ENCODE measurements at regions not wholly inside any gene's neighbourhood (a gene's known extent, or its start where the extent isn't known, plus 50 kb on each side); places are given as distances from the start of the nearest gene placed in this dataset.

GRCh38 chr14:34177466-34177865 lies 226.6 kb upstream of the EGLN3 start:
- Mint-ChIP-seq H3K27ac (no peak overlapping the region), H3K4me1 (peaks cover 13% of the 10 kb centered on the region), H3K36me3 (no peaks in the 10 kb centered on the region), H3K27me3 (ENCODE audit: low read depth) (no peaks in the 10 kb centered on the region), H3K9me3 (no peaks in the 10 kb centered on the region), H3K4me3 (no peak overlapping the region)
- DNase-seq (ENCODE audit: low spot score) (no peak), ATAC-seq (no peak)
- CTCF ChIA-PET = no interaction called here
- POLR2A ChIA-PET = no interaction called here
- TF ChIP-seq JAZF1 (CRISPR knock-in tag; IDR thresholded peaks at IDR 0.05) (no peak), STAT6 (CRISPR knock-in tag; conservative IDR thresholded peaks at IDR 0.05; ENCODE audit: low read depth) (no peak), ETV6 (CRISPR knock-in tag; IDR thresholded peaks at IDR 0.05) (no peak), ATF6 (CRISPR knock-in tag; IDR thresholded peaks at IDR 0.05) (no peak), FOXP1 (CRISPR knock-in tag; IDR thresholded peaks at IDR 0.05; ENCODE audit: borderline replicate concordance) (no peak), SP1 (CRISPR knock-in tag; conservative IDR thresholded peaks at IDR 0.05) (no peak), CREM (CRISPR knock-in tag; IDR thresholded peaks at IDR 0.05) (no peak)

DNA sequence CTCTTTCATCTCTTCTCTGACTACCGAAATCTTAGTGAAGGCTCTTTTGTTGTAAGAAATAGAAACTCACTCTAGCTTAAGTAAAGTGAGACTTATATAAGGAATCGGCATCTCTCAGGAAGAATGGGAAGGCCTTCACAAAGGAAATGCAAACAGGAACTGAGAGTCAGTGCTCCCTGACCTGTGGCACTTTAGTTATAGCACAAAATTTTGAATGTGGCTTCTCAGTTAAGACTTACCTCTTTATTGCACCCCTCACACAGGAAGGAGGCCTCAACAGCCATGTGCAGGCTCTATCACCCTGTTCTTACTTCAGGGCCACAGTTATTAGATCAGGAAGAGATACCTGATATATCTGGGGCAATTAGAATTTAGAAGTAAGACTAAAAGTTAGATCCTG lies 224.7 kb upstream of the EGLN3 start:
- H3K9me3 Mint-ChIP-seq = no peaks in the 10 kb centered on the region
- peaks cover 4% of the 10 kb centered on the region for H3K4me1 Mint-ChIP-seq
- no peak for ATAC-seq
- no peaks in the 10 kb centered on the region for H3K36me3 Mint-ChIP-seq
- TF ChIP-seq NR3C1 (CRISPR knock-in tag; conservative IDR thresholded peaks at IDR 0.05; ENCODE audit: low read depth) = no peak
- TF ChIP-seq ZNF219 (CRISPR knock-in tag; IDR thresholded peaks at IDR 0.05; ENCODE audit: borderline replicate concordance) = no peak
- TF ChIP-seq ZMAT4 (CRISPR knock-in tag; IDR thresholded peaks at IDR 0.05) = no peak
- no peak for TF ChIP-seq E2F4 (CRISPR knock-in tag; IDR thresholded peaks at IDR 0.05; ENCODE audit: borderline replicate concordance, low read depth)
- no peak for TF ChIP-seq ATF6 (CRISPR knock-in tag; IDR thresholded peaks at IDR 0.05)
- no peak for TF ChIP-seq GRHL2 (CRISPR knock-in tag; IDR thresholded peaks at IDR 0.05; ENCODE audit: insufficient replicate concordance, severe bottlenecking)
- TF ChIP-seq EMX1 (CRISPR knock-in tag; IDR thresholded peaks at IDR 0.05) = no peak
- no peak for TF ChIP-seq ZNF263 (CRISPR knock-in tag; IDR thresholded peaks at IDR 0.05; ENCODE audit: low read depth)
- TF ChIP-seq ELF4 (CRISPR knock-in tag; IDR thresholded peaks at IDR 0.05; ENCODE audit: low read depth) = no peak
- no peak for TF ChIP-seq ARID4B (CRISPR knock-in tag; IDR thresholded peaks at IDR 0.05; ENCODE audit: borderline replicate concordance)
- no peak for TF ChIP-seq NR2C2 (CRISPR knock-in tag; IDR thresholded peaks at IDR 0.05)
- TF ChIP-seq RORB (CRISPR knock-in tag; IDR thresholded peaks at IDR 0.05) = no peak
- TF ChIP-seq FOXP1 (CRISPR knock-in tag; IDR thresholded peaks at IDR 0.05; ENCODE audit: borderline replicate concordance) = no peak
- TF ChIP-seq GTF2I (CRISPR knock-in tag; conservative IDR thresholded peaks at IDR 0.05) = no peak
- no peak for TF ChIP-seq GABPB1 (CRISPR knock-in tag; IDR thresholded peaks at IDR 0.05)
- H3K27me3 Mint-ChIP-seq (ENCODE audit: low read depth) = no peaks in the 10 kb centered on the region
- ChIA-PET CTCF (no interaction called here), POLR2A (no interaction called here)
- no peak for DNase-seq (ENCODE audit: low spot score)
- H3K27ac Mint-ChIP-seq = no peak overlapping the region
- no peak overlapping the region for H3K4me3 Mint-ChIP-seq
